Activated naive CD8-positive, alpha-beta T cell treated with anti-CD3 and anti-CD28 coated beads, Interleukin-2, amount 50 U/mL, for 24 hours (primary cell): ENCODE measurements at regions not wholly inside any gene's neighbourhood (a gene's known extent, or its start where the extent isn't known, plus 50 kb on each side); places are given as distances from the start of the nearest gene placed in this dataset.
"Not testable (repeated sequence)": the region's sequence is repeated elsewhere in the genome, so short reads cannot be mapped to it uniquely, and the experiment has no call there.

ENCODE experiments used
- ATAC-seq: fragments of 150-1000 bp; cut with Tn5 transposase; one replicate; pipeline ENCODE4 v1.10.0; 2021
- DNase-seq: peaks from one replicate; pipeline ENCODE4 v3.0.0; 2021
- H3K27ac Mint-ChIP-seq: one replicate; pipeline ENCODE4 v1.8.0; 2021; ENCODE audit warnings: mild to moderate bottlenecking, mixed read lengths
- H3K27me3 Mint-ChIP-seq: one replicate; pipeline ENCODE4 v1.8.0; 2021; ENCODE audit warnings: mixed read lengths
- H3K36me3 Mint-ChIP-seq: one replicate; pipeline ENCODE4 v1.8.0; 2021; ENCODE audit warnings: low read depth, mixed read lengths
- H3K4me1 Mint-ChIP-seq: one replicate; pipeline ENCODE4 v1.8.0; 2021; ENCODE audit warnings: mixed read lengths
- H3K4me3 Mint-ChIP-seq: one replicate; pipeline ENCODE4 v1.8.0; 2021; ENCODE audit warnings: mild to moderate bottlenecking, moderate library complexity, mixed read lengths
- H3K9me3 Mint-ChIP-seq: one replicate; pipeline ENCODE4 v1.8.0; 2021; ENCODE audit warnings: mixed read lengths

DNA sequence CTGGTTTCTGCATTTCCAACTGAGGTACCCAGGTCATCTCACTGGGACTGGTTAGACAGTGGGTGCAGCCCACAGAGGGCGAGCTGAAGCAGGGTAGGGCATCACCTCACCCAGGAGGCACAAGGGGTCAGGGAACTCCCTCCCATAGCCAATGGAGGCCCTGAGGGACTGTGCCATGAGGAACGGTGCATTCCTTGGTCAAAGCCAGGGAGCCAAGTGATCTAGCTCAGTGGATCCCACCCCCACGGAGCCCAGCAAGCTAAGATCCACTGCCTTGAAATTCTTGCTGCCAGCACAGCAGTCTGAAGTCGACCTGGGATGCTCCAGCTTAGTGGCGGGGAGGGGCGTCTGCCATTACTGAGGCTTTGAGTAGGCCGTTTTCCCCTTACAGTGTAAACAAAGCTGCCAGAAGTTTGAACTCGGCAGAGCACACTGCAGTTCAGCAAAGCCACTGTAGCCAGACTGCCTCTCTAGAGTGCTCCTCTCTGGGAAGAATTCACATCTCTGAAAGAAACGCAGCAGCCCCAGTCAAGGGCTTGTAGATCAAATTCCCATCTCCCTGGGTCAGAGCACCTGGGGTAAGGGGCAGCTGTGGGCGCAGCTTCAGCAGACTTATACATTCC is 1386.6 kb upstream of the PCDH9 start:
- ATAC-seq, result no peak
- H3K9me3 Mint-ChIP-seq, result peaks cover 22% of the 10 kb centered on the region

DNA sequence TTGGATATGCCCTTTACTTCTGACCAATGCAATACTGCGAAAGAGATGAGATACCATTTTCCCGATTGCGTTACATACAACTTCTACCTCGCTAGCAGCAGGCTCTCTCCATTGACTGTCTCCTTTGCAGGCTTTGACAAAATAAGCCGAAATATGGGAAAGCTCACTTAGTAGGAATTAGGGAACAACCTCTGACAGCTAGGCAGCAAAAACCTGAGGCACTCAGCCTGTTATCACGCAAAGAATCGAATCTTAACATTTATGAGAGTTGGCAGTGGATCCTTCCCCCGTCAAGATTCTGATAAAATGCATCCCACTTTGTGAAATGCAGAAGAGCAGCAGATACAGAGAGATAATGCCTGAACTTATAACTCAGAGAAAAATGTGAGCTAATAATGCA is 1379.5 kb upstream of the PCDH9 start:
- Mint-ChIP-seq H3K4me3 (no peak overlapping the region), H3K36me3 (no peaks in the 10 kb centered on the region), H3K4me1 (no peaks in the 10 kb centered on the region), H3K27ac (no peak overlapping the region), H3K9me3 (peaks cover 14% of the 10 kb centered on the region), H3K27me3 (no peaks in the 10 kb centered on the region)
- ATAC-seq, result no peak
- DNase-seq, result no peak

More for the DNA sequence above, 1386.6 kb upstream of the PCDH9 start:
- Mint-ChIP-seq H3K4me1 (no peaks in the 10 kb centered on the region), H3K27me3 (no peaks in the 10 kb centered on the region), H3K4me3 (no peak overlapping the region), H3K27ac (no peak overlapping the region), H3K36me3 (no peaks in the 10 kb centered on the region)
- DNase-seq, result no peak

DNA sequence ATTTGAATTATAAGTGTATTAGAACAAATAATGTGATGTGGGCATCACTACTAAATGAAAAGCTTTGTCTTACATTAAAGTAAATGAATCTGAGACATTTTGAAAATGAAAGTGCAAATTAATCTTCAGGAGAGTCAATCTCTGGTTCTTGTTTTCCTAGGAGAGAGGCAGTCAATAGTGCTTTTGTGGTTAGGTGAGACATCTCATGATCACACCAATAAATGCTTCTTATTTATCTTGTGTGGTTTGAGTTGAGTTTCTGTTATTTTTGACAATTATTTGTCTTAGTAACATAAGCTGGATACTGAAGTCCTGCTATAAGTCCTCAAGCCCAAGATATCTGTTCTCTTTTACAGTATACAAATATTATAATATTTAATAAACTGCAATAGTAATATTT is 1378.0 kb upstream of the PCDH9 start:
- H3K27ac Mint-ChIP-seq, result no peak overlapping the region
- no peak for DNase-seq
- ATAC-seq, result no peak
- H3K4me3 Mint-ChIP-seq, result no peak overlapping the region
- no peaks in the 10 kb centered on the region for H3K4me1 Mint-ChIP-seq
- no peaks in the 10 kb centered on the region for H3K36me3 Mint-ChIP-seq
- peaks cover 15% of the 10 kb centered on the region for H3K9me3 Mint-ChIP-seq
- H3K27me3 Mint-ChIP-seq, result no peaks in the 10 kb centered on the region

DNA sequence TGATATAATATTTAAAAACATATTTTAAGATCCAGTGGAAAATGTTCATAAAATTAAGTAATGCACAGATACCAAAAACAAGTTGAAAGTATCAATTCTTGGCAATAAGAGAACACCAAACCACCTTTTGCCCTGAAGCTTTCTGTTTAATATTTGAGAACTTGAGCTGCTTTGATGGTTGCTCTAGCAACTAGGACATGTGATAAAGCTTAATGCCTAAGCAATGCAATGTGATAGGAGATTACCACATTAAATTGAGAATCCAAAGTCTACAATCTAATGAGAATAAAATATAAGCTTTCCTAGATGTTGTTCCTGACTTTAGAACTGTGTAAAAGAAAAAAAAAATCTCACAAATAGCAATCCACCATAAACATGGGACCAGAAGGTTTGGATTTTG is 1367.5 kb upstream of the PCDH9 start:
- ATAC-seq (no peak), DNase-seq (no peak)

GRCh38 chr13:68588623-68589022 is 1358.5 kb upstream of the PCDH9 start:
- Mint-ChIP-seq H3K9me3 (peaks cover 11% of the 10 kb centered on the region), H3K27me3 (no peaks in the 10 kb centered on the region), H3K27ac (no peak overlapping the region), H3K4me3 (no peak overlapping the region), H3K36me3 (no peaks in the 10 kb centered on the region), H3K4me1 (no peaks in the 10 kb centered on the region)
- ATAC-seq (no peak), DNase-seq (no peak)

More for the DNA sequence above, 1367.5 kb upstream of the PCDH9 start:
- no peaks in the 10 kb centered on the region for H3K4me1 Mint-ChIP-seq
- H3K27me3 Mint-ChIP-seq, result no peaks in the 10 kb centered on the region
- no peak overlapping the region for H3K27ac Mint-ChIP-seq
- H3K4me3 Mint-ChIP-seq, result no peak overlapping the region
- H3K9me3 Mint-ChIP-seq, result no peaks in the 10 kb centered on the region
- H3K36me3 Mint-ChIP-seq, result no peaks in the 10 kb centered on the region

DNA sequence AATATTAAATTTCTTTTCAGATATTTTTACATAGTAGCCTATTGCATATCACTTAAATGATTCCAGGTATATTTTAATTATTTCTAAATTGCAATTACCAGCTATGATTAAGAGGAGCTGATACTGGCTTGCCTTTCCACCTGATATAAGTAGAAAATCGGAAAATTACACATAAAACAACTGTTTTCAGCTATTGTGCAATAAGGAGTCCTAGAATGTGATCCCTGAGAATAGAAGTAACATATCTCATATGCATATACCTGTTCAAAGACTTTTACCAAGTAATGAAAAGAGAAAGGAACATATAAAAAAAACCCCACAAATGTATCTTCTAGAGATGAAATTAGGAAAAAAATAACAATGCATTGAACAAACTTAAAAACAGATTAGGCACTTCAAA is 1354.6 kb upstream of the PCDH9 start:
- H3K27me3 Mint-ChIP-seq, result no peaks in the 10 kb centered on the region
- no peaks in the 10 kb centered on the region for H3K36me3 Mint-ChIP-seq
- H3K4me3 Mint-ChIP-seq, result no peak overlapping the region
- no peaks in the 10 kb centered on the region for H3K4me1 Mint-ChIP-seq
- peaks cover 9% of the 10 kb centered on the region for H3K9me3 Mint-ChIP-seq
- H3K27ac Mint-ChIP-seq, result no peak overlapping the region
- no peak for ATAC-seq
- DNase-seq, result no peak

DNA sequence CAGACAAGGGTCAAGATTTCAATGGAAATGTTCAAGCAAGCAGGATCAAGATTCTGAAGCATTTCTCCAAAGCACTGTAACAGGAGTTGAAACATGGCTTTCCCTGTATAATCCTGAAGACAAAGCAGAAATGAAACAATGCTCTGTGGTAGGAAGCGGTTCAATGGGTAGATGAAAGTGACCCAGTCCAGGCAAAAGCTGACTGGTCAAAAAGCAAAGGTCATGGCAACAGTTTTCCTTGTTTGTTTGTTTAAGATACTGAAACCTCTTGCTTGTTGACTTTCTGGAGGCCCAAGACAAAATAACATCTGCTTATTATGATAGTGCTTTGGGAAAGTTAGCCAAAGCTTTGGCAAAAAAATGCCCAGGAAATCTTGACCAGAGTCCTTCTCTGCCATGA is 1343.9 kb upstream of the PCDH9 start:
- Mint-ChIP-seq H3K27ac (no peak overlapping the region), H3K4me3 (no peak overlapping the region), H3K9me3 (peaks cover 36% of the 10 kb centered on the region)

DNA sequence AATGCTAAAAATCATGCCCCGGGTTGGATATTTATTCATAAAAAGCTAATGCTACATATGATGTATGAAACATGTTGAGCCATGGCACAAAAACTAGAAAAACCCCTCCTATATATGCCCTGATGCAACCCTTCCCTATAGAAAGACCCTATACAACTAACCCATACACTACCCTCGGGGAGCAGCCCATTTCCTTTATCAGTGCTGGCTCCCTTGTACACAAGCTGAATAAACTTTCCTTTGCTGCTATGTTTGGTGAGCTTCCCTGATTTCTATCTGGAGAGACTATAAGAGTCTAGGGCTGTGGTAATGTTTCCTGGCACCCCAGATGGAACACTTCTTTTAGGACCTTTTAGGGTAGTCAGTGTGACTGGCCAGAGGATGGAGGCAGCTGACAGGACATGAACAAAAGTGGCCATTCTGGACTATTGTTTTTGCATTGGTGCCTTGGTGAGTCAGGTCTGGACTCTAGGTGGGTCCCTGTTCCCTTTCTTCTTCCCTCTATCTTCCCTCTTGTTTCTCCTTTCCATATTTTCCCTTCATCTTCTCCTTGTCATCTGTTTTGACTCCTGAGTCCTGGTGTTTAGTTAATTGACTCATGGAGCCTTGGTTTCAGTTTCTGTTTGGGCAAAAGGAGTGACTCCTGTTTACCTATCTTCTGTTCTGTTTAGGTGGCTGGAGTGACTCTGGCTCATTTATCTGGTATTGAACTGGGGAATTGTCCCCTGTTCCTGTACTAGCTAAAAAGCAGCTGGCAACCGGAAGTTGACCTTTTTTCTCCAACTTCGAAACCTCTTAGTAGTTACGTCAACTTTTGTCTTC is 1321.8 kb upstream of the PCDH9 start:
- no peak for DNase-seq
- no peaks in the 10 kb centered on the region for H3K4me1 Mint-ChIP-seq
- no peaks in the 10 kb centered on the region for H3K36me3 Mint-ChIP-seq
- H3K9me3 Mint-ChIP-seq, result peaks cover 11% of the 10 kb centered on the region
- no peaks in the 10 kb centered on the region for H3K27me3 Mint-ChIP-seq
- no peak overlapping the region for H3K4me3 Mint-ChIP-seq
- ATAC-seq, result no peak
- H3K27ac Mint-ChIP-seq, result no peak overlapping the region

More for the DNA sequence above, 1343.9 kb upstream of the PCDH9 start:
- no peaks in the 10 kb centered on the region for H3K36me3 Mint-ChIP-seq
- H3K4me1 Mint-ChIP-seq, result no peaks in the 10 kb centered on the region
- ATAC-seq (no peak), DNase-seq (no peak)
- no peaks in the 10 kb centered on the region for H3K27me3 Mint-ChIP-seq

- Mint-ChIP-seq H3K36me3 (no peaks in the 10 kb centered on the region), H3K9me3 (peaks cover 11% of the 10 kb centered on the region), H3K27me3 (no peaks in the 10 kb centered on the region), H3K4me3 (no peak overlapping the region), H3K4me1 (no peaks in the 10 kb centered on the region), H3K27ac (no peak overlapping the region)
- no peak for ATAC-seq
- no peak for DNase-seq
Observed at GRCh38 chr13:68550330-68550729, 1320.2 kb upstream of the PCDH9 start.

- ATAC-seq (no peak), DNase-seq (no peak)
- H3K4me1 Mint-ChIP-seq, result no peaks in the 10 kb centered on the region
- H3K27me3 Mint-ChIP-seq, result no peaks in the 10 kb centered on the region
- no peak overlapping the region for H3K4me3 Mint-ChIP-seq
- H3K36me3 Mint-ChIP-seq, result no peaks in the 10 kb centered on the region
- no peak overlapping the region for H3K27ac Mint-ChIP-seq
- H3K9me3 Mint-ChIP-seq, result peaks cover 5% of the 10 kb centered on the region
Observed at GRCh38 chr13:68540244-68540643, 1310.1 kb upstream of the PCDH9 start.

GRCh38 chr13:68535329-68535728 is 1305.2 kb upstream of the PCDH9 start:
- DNase-seq (no peak), ATAC-seq (no peak)
- Mint-ChIP-seq H3K9me3 (peaks cover 4% of the 10 kb centered on the region), H3K27ac (no peak overlapping the region), H3K27me3 (no peaks in the 10 kb centered on the region), H3K4me3 (no peak overlapping the region), H3K36me3 (no peaks in the 10 kb centered on the region), H3K4me1 (no peaks in the 10 kb centered on the region)

DNA sequence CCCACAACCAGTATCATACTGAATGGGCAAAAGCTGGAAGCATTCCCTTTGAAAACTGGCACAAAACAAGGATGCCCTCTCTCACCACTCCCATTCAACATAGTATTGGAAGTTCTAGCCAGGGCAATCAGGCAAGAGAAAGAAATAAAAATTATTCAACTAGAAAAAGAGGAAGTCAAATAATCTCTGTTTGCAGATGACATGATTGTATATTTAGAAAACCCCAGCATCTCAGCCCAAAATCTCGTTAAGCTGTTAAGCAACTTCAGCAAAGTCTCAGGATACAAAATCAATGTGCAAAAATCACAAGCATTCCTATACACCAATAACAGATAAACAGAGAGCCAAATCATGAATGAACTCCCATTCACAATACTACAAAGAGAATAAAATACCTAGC is 1297.0 kb upstream of the PCDH9 start:
- H3K27ac Mint-ChIP-seq, H3K27me3 Mint-ChIP-seq, H3K4me3 Mint-ChIP-seq, ATAC-seq, DNase-seq, H3K36me3 Mint-ChIP-seq, H3K4me1 Mint-ChIP-seq: not testable (repeated sequence)
- H3K9me3 Mint-ChIP-seq, result peaks cover 38% of the 10 kb centered on the region

- peaks cover 38% of the 10 kb centered on the region for H3K9me3 Mint-ChIP-seq
- no peak for DNase-seq
- no peaks in the 10 kb centered on the region for H3K27me3 Mint-ChIP-seq
- H3K4me1 Mint-ChIP-seq, result no peaks in the 10 kb centered on the region
- ATAC-seq, result no peak
- H3K36me3 Mint-ChIP-seq, result no peaks in the 10 kb centered on the region
- H3K4me3 Mint-ChIP-seq, result no peak overlapping the region
- no peak overlapping the region for H3K27ac Mint-ChIP-seq
Observed at GRCh38 chr13:68523838-68524424, 1293.8 kb upstream of the PCDH9 start.

DNA sequence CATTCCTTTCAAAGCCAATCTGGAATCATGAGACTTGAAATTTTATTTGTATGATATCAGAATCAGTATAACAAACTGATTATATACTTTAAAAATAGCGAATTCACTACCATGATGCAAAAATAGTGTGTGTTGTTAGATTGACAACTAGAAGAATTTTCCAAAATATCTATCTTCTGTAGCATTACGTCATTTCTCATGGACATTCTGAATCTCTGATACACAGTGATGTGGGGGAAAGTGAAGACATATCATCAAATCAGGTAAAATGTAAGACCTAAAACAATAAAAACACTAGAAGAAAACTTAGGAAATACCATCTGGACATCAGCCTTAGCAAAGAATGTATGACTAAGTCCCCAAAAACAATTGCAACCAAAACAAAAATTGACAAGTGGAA is 1292.0 kb upstream of the PCDH9 start:
- Mint-ChIP-seq H3K4me3 (no peak overlapping the region), H3K9me3 (peaks cover 25% of the 10 kb centered on the region), H3K27ac (no peak overlapping the region), H3K36me3 (no peaks in the 10 kb centered on the region), H3K27me3 (no peaks in the 10 kb centered on the region), H3K4me1 (no peaks in the 10 kb centered on the region)
- DNase-seq (no peak), ATAC-seq (no peak)
